OCI-LY3 (cell line): ENCODE measurements at regions not wholly inside any gene's neighbourhood (a gene's known extent, or its start where the extent isn't known, plus 50 kb on each side); places are given as distances from the start of the nearest gene placed in this dataset.

ENCODE experiments used
- H2AFZ ChIP-seq: fragments of 200-600, 300-600 bp; shearing (Covaris generic); 2 replicates; pipeline ENCODE4 v1.6.0; 2014; ENCODE audit warnings: antibody characterized with exemption, low read depth, low read length
- H3K27ac ChIP-seq: fragments of 200-600, 300-600 bp; sonication (generic); 2 replicates; pipeline ENCODE4 v1.5.1; 2014; ENCODE audit warnings: mild to moderate bottlenecking, low read length, moderate library complexity, mixed read lengths
- H3K27me3 ChIP-seq: fragments of 200-600, 300-600 bp; sonication (generic); 2 replicates; pipeline ENCODE4 v1.6.1; 2014; ENCODE audit warnings: low read depth, low read length, mixed read lengths
- H3K36me3 ChIP-seq: fragments of 200-600, 300-600 bp; sonication (generic); replicated peaks from 2 replicates; pipeline ENCODE3; 2014; ENCODE audit warnings: low read depth, low read length, mixed read lengths
- H3K4me1 ChIP-seq: fragments of 300-600, 200-600 bp; sonication (generic); 2 replicates; pipeline ENCODE4 v1.6.1; 2014; ENCODE audit warnings: low read length, mixed read lengths
- H3K4me2 ChIP-seq: fragments of 200-600, 300-600 bp; sonication (generic); 2 replicates; pipeline ENCODE4 v1.6.1; 2014; ENCODE audit warnings: low read length, mixed read lengths
- H3K4me3 ChIP-seq: fragments of 300-600, 200-600 bp; sonication (generic); 2 replicates; pipeline ENCODE4 v1.5.1; 2014; ENCODE audit warnings: antibody characterized with exemption, mild to moderate bottlenecking, low read length, moderate library complexity
- H3K79me2 ChIP-seq: fragments of 300-600, 200-600 bp; shearing (Covaris generic); 2 replicates; pipeline ENCODE4 v1.6.1; 2014; ENCODE audit warnings: mild to moderate bottlenecking, low read length, mixed read lengths
- H3K9ac ChIP-seq: fragments of 300-600, 200-600 bp; shearing (Covaris generic); 2 replicates; pipeline ENCODE4 v1.6.0; 2014; ENCODE audit warnings: mild to moderate bottlenecking, low read length, moderate library complexity
- H3K9me3 ChIP-seq: fragments of 200-600, 300-600 bp; shearing (Covaris generic); 2 replicates; pipeline ENCODE4 v1.6.1; 2014; ENCODE audit warnings: low read length, mixed read lengths; ENCODE audit not compliant: insufficient read depth
- H4K20me1 ChIP-seq: fragments of 200-600, 300-600 bp; sonication (generic); 2 replicates; pipeline ENCODE4 v1.6.1; 2016; ENCODE audit warnings: low read length, mixed read lengths; ENCODE audit not compliant: insufficient read depth
- CTCF ChIP-seq: fragments of 200-600, 300-600 bp; sonication (generic); IDR thresholded peaks from 2 replicates; pipeline ENCODE4 v1.5.1; 2014; ENCODE audit warnings: antibody characterized with exemption, low read length, low read depth
- EZH2phosphoT487 ChIP-seq: fragments of 200-600 bp; shearing (Covaris generic); IDR thresholded peaks from 2 replicates; pipeline ENCODE4 v1.6.1; 2018; ENCODE audit warnings: antibody characterized with exemption, mixed run types, low read depth

GRCh38 chr3:66720508-66720907 is 219.7 kb upstream of the LRIG1 start:
- Histone ChIP-seq H3K4me2 (no peak overlapping the region), H4K20me1 (no peaks in the 10 kb centered on the region), H3K27me3 (no peaks in the 10 kb centered on the region), H3K9ac (no peak overlapping the region), H2AFZ (no peak overlapping the region), H3K4me1 (no peaks in the 10 kb centered on the region), H3K4me3 (no peak overlapping the region), H3K9me3 (no peaks in the 10 kb centered on the region), H3K79me2 (no peaks in the 10 kb centered on the region), H3K36me3 (no peaks in the 10 kb centered on the region), H3K27ac (no peak overlapping the region)
- TF ChIP-seq CTCF (no peak), EZH2phosphoT487 (no peak)

- H3K27me3 ChIP-seq: no peaks in the 10 kb centered on the region
- H2AFZ ChIP-seq: no peak overlapping the region
- no peaks in the 10 kb centered on the region for H3K79me2 ChIP-seq
- no peak for TF ChIP-seq EZH2phosphoT487
- no peak for TF ChIP-seq CTCF
- H3K9me3 ChIP-seq: no peaks in the 10 kb centered on the region
- no peak overlapping the region for H3K4me3 ChIP-seq
- no peak overlapping the region for H3K27ac ChIP-seq
- no peak overlapping the region for H3K9ac ChIP-seq
- no peak overlapping the region for H3K4me2 ChIP-seq
- no peaks in the 10 kb centered on the region for H3K4me1 ChIP-seq
- no peaks in the 10 kb centered on the region for H3K36me3 ChIP-seq
- H4K20me1 ChIP-seq: no peaks in the 10 kb centered on the region
Observed at GRCh38 chr3:66722675-66723074, 221.9 kb upstream of the LRIG1 start.

- Histone ChIP-seq H3K79me2 (no peaks in the 10 kb centered on the region), H3K4me3 (no peak overlapping the region), H3K36me3 (no peaks in the 10 kb centered on the region), H3K4me2 (no peak overlapping the region), H3K9me3 (no peaks in the 10 kb centered on the region), H3K4me1 (no peaks in the 10 kb centered on the region), H3K27ac (no peak overlapping the region), H2AFZ (no peak overlapping the region), H3K27me3 (no peaks in the 10 kb centered on the region), H4K20me1 (no peaks in the 10 kb centered on the region), H3K9ac (no peak overlapping the region)
- TF ChIP-seq EZH2phosphoT487 (no peak), CTCF (no peak)
Observed at GRCh38 chr3:66723231-66723630, 222.4 kb upstream of the LRIG1 start.

GRCh38 chr3:66729687-66730393 is 229.0 kb upstream of the LRIG1 start:
- Histone ChIP-seq H3K27me3 (peaks cover 3% of the 10 kb centered on the region), H3K36me3 (no peaks in the 10 kb centered on the region), H3K9me3 (no peaks in the 10 kb centered on the region), H3K27ac (no peak overlapping the region), H4K20me1 (no peaks in the 10 kb centered on the region), H3K4me1 (no peaks in the 10 kb centered on the region), H3K4me3 (no peak overlapping the region), H3K79me2 (no peaks in the 10 kb centered on the region), H2AFZ (no peak overlapping the region), H3K4me2 (no peak overlapping the region), H3K9ac (no peak overlapping the region)
- no peak for TF ChIP-seq CTCF
- TF ChIP-seq EZH2phosphoT487: no peak
